GM21723 (cell line): ENCODE measurements at regions not wholly inside any gene's neighbourhood (a gene's known extent, or its start where the extent isn't known, plus 50 kb on each side); places are given as distances from the start of the nearest gene placed in this dataset.

Source experiments
- ATAC-seq: cut with Tn5 transposase; IDR thresholded peaks from one replicate; pipeline ENCODE4 v1.9.1; 2021; ENCODE audit warnings: mild to moderate bottlenecking, moderate library complexity; ENCODE audit not compliant: unreplicated experiment

DNA sequence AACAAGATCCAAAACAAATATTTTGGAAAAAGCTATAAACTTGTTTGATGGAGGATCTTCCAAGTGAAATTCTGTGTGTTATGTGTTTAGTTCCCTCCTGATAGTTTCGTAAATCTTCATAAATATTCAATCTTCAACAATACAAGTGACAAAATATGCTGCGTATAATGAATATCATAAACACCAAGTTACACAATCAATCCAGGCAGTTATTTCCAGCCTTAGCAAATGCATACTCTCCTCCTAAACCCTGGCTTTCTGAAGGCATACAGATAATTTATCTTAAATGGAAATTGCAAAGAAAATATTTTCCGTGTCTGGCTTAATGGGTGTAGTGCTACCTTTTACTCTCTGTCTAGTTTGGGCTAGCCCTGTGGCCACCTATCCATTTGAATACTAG lies 864.9 kb upstream of the ZWINT start:
- no peak for ATAC-seq

DNA sequence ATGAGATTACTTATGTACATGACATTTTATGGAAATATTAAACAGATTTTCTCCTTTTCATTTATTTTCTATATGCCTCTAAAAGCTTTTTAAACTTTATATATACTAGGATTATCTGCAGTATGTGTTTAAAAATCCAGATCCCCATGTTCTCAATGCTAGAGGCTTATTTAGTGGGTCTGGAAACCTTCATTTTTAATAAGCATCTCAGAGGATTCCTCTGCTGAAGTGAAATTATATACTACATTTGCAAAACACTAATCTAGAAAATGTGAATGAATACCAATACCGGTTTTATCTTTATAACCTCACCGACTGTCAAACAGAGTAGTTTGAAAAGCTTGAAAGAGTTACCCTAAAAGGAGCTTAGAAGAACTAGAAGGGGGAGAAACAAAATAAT lies 863.8 kb upstream of the ZWINT start:
- ATAC-seq: no peak

DNA sequence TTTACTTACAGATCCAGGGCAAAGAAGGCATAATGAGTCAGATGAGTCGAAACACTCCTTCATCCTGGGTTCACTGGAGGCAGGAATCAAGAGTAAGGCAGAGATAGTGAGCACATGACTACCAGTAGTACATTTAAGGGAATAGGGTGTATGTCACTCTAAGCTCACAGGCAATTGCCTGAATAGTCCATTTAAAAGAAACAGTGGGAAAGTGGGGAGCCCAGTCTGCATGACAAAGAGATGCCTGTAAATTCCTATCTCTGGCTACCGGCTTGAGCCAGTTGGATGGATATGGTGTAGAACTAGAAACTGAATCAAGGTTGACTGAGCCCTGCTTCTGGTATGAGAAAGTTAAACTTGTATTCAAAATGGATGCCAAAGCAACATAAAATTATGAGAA lies 861.5 kb upstream of the ZWINT start:
- no peak for ATAC-seq

DNA sequence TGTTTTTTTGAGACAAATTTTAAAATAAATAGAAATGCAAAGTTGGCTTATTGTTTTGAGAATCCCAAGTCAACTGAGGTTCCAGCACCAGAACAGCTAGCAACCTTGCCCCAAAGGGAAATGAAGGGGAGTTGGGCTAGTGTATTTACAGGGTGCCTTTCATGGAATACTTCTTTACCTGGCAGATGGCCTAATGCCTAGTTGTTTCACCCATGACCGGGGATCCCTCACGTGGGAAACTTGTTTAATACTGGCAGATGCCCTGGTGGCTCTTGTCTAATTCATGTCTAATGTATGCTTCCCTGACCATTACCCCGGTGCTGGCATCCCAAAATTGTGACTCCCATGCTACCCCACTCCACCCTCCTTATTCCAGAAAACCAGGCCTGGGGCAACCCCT lies 861.1 kb upstream of the ZWINT start:
- ATAC-seq: no peak

DNA sequence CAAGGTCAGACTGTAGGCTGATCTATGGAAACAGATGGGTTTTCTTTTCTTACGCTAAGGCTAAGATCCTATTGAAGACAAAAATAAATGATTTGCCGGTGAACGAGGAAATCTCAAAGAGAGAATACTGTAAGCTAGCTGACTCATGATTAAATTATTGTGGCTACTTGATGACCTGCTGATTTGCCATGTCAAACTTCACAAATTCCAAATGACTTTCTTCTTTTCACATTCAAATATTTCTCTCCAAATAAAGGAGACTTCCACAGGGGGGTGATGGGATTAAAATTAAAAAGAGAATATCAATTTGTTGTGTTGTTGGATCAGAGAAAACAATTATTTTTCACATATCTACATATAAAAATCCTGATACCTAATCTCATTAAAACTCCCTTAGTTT lies 860.6 kb upstream of the ZWINT start:
- ATAC-seq: no peak

DNA sequence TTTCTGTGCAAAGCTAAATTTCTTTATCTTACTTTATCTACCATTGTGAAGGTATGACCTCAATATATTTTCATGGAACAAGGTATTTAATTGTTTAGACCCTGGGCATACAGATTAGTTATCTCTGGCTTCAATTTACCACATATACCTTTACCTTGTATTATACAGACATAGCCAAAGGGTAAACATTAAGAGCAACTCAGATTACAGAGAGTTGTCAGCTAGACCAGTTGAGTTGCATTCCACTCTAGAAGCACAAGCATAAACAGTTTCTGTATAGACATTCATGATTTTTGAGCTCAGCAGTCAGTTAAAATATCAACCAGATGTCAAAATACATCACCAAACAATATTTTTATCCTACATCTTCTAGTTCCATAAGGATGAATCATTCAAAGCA lies 857.3 kb upstream of the ZWINT start:
- no peak for ATAC-seq

DNA sequence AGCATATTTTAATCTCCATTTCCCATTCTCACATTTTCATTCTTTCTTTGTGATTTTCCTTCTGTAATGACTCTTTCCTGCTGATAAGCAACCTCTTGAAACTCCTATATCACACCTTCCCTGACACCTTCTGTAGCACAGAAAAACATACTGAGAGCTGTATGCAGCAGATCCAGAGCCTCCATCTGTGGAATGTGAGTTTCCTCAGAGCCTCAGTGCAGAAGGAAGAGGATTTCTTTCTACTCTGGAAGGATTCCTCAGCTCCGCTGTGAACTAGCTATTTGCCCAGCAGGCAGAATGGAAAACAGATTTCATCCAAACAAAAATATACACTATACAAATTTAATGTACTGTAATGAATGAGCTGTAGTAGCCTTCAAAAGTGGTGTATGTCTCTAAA lies 841.3 kb upstream of the ZWINT start:
- ATAC-seq: no peak

DNA sequence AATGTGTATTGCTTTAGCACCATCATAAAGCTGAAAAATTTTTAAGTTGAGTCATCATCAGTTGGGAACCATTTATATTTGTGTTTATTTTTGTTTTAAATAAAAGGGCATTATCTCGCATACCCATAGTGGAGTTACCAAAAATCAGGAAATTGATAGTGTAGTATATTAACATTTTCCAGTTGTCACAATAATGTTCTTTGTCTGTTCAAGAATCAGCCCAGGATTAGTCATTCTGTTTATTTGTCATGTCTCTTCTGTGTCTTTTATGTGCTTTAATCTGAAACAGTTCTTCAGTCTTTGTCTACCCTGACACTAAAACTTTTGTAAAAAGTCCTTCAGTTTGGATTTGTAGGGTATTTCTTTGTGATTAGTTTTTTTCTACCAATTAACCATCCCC lies 827.8 kb upstream of the ZWINT start:
- no peak for ATAC-seq

DNA sequence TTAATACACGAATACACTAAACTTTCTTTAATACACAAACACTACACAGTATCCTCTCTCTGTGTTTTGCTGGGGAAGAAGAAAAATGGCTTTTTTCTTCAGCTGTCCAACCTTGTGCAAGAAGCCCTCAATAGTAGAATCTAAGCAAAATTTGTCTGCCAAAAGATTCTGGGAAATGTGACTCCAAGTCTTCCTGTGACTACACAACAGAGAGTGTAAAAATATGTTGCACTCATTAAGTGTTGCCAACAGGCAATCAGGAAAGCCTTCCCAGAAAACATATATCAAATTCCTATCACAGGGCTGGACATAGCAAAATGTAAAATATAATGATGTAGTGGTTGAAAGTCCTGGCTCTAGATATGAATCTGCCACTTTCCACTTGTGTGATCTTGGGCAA lies 825.1 kb upstream of the ZWINT start:
- no peak for ATAC-seq

DNA sequence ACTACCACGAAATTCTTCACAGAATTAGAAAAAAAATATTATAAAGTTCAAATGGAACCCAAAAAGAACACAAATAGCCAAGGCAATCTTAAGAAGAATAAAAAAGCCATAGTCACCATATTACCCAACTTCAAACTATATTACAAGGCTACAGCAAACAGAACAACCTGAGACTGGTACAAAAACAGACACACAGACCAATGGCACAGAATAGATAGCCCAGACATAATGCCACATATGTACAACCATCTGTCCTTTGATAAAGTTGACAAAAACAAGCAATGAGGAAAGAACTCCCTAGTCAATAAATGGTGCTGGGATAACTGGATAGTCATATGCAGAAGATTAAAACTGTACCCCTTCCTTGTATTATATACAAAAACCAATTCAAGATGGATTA lies 808.5 kb upstream of the ZWINT start:
- no peak for ATAC-seq

DNA sequence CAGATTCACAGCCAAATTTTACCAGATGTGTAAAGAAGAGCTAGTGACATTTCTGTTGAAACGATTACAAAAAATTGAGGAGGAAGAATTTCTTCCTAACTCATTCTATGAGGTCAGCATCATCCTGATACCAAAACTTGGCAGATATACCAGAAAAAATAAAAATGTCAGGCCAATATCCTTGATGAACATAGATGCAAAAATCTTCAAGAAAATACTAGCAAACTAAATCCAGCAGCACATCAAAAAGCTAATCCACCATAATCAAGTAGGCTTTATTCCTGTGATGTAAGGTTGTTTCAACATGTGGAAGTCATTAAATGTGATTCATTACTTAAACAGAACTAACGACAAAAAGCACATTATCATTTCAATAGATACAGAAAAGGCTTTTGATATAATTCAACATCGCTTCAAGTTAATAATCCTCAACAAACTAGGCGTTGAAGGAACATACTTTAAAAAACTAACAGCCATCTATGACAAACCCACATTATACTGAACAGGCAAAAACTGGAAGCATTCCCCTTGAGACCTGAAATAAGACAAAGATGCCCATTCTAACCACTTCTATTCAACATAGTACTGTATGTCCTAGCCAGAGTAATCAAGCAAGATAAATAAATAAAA lies 807.7 kb upstream of the ZWINT start:
- no peak for ATAC-seq

DNA sequence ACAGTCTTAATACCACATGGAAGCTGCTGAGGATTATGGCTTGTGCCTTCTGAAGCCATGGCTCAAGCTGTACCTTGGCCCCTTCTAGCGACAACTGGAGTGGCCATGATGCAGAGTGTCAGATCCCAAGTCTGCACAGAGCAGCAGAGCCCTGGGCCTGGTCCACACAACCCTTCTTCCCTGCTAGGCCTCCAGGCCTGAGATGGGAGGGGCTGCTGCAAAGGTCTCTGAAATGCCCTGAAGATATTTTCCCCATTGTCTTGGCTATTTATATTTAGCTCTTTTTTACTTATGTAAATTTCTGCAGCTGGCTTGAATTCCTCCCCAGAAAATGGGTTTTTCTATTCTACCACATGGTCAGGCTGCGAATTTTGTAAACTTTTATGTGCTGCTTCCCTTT lies 804.6 kb upstream of the ZWINT start:
- no peak for ATAC-seq

DNA sequence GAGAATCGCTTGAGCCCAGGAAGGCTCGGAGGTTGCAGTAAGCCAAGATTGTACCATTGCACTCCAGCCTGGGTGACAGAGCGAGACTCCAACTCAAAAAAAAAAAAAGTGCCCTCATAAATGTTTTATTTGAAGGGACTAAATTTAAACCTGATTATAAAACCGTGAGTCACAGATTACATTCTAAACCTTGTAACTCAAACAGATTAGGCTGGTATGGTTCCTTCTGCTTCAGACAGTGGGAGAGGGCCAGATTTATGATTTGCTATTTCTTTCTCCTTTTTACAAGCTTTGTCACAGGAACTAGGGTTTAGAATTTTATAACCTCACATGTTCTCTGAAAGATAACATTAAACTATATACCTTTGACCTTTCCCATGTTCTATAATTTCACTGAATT lies 801.2 kb upstream of the ZWINT start:
- no peak for ATAC-seq

DNA sequence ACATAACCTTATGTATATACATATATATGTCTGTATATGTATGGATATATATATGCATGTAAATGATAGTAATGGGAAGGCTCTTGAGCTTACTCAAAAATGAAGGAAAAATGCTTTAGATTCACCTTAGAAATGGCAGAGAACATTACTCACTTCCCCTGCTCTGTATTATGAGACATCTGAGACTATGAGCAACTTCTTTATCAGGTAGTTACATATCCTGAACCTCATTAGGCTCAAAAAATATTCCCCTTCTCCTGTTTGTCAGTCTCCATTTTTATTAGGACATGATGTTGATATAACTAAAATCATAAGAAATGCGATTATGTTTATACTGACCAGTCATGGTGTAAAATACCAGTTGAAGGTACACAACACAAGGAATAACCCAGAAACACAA lies 800.1 kb upstream of the ZWINT start:
- no peak for ATAC-seq

DNA sequence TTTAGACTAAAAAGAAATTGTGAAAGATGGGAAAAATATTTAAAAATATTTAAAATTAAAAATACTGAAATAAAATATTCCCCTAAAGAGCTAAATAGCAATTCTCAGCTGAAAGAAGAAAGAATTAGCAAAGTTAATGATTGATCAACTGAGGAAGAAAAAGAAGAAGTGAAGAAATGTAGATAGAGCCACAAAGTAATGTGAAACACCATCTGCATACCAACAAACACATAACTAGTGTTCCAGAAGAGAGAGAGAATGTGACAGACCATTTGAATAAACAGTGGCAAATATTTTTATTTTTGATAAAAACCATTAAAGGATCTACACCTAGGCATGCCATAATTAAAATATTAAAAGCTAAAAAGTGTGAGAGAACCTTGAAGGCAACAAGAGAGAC lies 784.5 kb upstream of the ZWINT start:
- ATAC-seq: no peak

DNA sequence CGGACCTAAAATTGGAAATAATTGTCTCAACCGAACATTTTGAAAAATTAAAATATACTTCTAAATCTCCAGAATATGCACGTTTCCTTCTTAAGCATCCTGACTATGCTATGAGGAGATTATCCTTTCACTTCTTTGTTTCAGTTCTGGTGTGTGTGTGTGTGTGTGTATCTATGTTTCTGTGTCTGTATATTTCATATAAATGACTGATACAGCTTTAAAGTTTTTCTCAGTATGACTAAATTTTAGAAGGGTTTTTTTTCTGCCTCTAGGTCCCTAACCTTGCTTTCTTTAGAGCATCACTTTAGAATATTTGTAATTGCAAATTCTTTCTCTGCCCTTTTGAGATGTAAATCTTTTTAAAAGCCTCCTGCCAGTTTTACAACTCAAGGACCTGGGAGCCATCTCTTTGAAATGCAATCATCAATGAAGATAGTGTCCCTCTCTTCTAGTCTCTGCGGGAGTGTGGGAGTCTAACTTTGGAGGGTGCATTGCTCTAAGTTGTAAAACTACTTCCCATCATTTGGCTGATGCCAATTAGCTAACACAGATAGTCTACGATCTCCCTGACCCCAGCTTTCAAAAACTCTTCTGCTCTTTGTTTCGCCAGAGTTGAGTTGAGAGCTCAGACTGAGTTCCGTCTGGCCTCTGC lies 782.0 kb upstream of the ZWINT start:
- ATAC-seq: no peak

DNA sequence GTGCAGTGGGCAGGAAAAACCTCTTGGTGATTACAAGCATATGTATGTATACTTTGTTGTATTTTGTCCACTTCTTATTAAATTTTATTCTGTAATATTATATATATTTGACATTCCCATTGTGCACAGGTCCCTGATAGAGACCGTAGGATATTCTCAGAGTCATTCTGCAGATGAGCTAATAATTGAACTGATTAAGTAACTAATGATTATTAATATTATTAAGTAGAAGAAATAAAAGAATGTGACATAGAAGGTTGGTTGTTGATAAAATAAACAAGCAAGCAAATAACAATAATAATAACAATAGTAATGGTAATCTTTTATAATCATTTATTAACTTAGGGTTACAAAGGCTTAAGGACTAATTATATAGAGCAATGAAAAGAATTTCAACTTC lies 780.6 kb upstream of the ZWINT start:
- no peak for ATAC-seq

DNA sequence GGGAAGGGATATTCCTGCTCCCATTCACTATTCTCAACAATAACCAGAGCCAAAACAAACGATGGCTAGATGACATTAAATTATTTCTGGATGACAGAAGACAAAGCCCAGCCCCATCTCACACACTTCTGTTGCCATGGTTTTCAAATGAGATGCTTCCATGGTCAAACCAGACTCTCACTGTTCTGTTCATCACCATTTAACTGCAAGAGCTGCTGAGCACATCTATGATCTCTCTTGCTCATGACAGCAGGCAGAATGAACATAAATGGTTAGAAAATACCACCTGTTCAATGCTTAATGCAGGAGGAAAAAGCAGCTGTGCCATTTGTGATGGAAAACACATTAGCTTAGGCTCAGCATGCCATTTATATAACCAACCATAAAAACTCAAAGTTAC lies 758.6 kb upstream of the ZWINT start:
- ATAC-seq: no peak

DNA sequence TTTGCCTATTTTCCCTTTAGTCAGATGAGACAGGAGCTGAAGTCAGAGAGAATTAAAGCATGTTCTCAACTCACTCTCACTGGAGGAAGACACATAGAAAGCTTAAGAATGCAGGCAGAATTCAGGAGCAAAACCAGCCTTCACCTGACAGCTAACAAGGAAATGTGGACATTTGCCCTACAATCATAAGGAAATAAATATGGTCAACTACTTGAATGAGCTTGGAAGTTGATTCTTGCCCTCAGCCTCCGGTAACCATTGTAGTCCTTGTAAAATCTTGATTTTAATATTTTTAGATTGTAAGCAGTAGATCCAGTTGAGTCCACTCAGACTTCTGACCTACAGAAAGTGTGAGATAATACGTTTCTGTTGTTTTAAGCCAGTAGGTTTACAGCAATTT lies 752.5 kb upstream of the ZWINT start:
- ATAC-seq: no peak

DNA sequence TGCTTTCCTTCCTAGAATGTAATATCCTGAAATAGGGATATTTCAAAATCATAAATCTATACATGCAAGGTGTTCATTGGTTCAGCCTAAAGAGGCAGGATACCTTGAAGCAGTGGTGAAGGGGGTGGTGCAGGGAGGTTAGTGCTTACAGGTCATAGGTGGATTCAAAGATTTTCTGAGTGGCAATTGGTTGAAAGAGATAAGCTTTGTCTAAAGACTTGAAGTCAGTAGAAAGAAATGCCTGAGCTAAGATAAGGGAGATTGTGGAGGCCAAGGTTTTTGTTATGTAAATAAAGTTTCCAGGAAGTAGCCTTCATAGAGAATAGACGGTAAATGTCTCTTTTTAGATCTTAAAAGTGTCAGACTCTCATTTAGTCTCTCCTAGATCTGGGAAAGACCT lies 741.2 kb upstream of the ZWINT start:
- no peak for ATAC-seq

DNA sequence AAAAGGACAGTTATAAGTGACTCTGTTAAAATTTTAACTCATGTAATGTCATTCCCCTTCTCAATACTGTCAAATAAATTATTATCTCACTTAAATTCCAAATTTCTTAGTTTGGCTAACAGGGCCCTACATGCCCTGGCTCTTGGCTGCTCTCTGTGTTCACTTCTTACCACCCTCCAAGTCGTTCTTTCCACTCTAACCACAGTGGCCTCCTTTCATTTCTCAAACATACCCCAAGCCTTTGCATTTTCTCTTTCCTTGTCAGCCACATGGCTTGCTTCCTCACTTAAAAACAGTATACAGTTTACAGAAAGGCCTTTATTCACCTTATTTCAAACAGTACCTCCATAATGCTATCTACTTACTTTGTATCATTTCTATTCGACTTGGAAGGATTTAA lies 737.1 kb upstream of the ZWINT start:
- ATAC-seq: no peak

DNA sequence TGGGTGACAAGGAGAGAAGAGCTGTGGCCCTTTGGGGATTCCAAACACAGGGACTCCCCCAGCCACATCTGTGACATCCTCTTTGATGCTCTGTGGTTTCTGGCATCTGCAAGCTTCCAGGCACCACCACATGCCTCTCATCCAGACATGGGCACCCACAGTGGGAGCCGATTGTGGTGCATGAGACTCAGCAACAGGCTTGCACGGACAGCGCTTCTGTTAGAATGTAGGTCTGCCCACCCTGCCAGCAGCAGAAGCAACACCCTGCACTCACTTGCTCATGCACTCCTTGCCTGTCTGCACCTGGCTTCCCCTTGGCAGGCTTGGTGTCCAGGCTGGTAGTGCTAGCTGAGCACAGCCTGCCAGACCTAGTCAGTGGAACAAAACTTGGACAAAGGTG lies 735.0 kb upstream of the ZWINT start:
- no peak for ATAC-seq

DNA sequence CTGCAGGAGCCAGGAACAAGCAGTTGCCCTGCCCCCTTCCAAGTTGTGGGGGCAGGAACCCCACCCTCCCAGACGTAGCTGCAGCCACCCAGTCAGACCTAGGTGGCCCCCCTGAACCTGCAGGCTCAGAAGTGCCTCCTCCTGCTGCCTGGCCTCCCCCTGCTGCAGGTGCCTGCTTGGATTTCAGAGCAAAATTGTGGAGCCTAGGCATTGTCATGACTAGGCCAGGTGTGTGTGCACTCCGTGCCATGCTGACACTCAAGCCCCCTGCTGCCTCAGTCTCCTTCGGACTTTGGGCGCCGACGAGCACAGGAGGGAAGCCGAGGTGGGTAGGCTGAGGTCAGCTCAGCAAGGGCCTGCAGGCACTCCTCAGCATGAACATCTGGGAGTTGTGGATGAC lies 733.9 kb upstream of the ZWINT start:
- no peak for ATAC-seq
